ENCODE measurements at regions not wholly inside any gene's neighbourhood (a gene's known extent, or its start where the extent isn't known, plus 50 kb on each side); places are given as distances from the start of the nearest gene placed in this dataset.

DNA sequence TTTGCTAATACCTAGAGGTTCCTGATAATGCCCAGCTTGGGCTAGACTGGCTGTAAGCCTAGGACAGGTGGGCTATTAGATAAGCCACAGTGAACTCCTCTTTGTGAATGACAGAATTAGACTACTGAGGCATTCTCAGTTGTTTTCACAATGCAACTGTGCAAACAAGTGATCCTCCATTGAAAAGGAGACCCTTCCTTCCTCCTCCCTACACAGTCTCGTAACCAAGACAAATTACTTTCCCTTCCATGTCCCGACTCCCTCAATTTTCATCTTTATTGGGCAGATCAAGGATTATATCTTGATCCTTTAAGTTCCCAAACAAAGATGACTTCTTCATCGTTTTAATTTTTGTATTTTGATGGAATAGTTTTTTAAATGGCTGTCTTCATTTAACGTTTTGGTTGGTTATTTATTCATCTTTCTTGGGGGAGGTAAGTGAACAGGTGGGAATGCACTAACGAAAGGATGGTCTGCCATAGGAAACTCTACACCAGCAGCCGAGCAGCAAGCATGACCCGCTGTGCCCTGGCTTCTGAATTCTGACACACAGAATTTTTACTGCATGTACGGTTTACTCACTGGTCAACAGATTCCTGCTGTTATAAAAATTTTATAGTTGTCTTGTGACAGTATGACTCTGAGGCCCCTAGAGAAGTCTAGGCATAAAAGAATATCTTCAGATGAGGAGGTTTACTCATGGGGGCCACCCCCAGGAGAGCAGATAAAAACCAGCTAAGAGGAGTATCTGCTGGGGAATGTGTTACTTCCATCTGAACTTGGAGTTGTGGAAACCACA is 137.5 kb upstream of the TUT7 start:
- Histone ChIP-seq H3K27ac (ENCODE audit: low read length) (no peak overlapping the region), H3K4me3 (ENCODE audit: low read length) (no peak overlapping the region), H3K4me2 (ENCODE audit: low read length) (no peak overlapping the region), H3F3A (ENCODE audit: low read length, unreplicated experiment) (no peaks in the 10 kb centered on the region), H3K79me2 (ENCODE audit: low read length) (no peaks in the 10 kb centered on the region), H3K9me3 (ENCODE audit: low read length) (no peaks in the 10 kb centered on the region), H4K20me1 (ENCODE audit: low read length) (no peaks in the 10 kb centered on the region), H3K9ac (ENCODE audit: low read length) (no peak overlapping the region), H3K4me1 (ENCODE audit: insufficient read depth, low read length) (no peaks in the 10 kb centered on the region), H3K36me3 (ENCODE audit: low read depth, low read length) (no peaks in the 10 kb centered on the region), H3K27me3 (ENCODE audit: low read length) (no peaks in the 10 kb centered on the region; the same call in 1 of the 2 replicates), H2AFZ (ENCODE audit: low read length) (no peak overlapping the region), H3K9me2 (replicated peaks; ENCODE audit: low read length) (no peaks in the 10 kb centered on the region)
- no TSS peak for BruUV-seq (replicated peaks)
- TF ChIP-seq, protein P1, sequence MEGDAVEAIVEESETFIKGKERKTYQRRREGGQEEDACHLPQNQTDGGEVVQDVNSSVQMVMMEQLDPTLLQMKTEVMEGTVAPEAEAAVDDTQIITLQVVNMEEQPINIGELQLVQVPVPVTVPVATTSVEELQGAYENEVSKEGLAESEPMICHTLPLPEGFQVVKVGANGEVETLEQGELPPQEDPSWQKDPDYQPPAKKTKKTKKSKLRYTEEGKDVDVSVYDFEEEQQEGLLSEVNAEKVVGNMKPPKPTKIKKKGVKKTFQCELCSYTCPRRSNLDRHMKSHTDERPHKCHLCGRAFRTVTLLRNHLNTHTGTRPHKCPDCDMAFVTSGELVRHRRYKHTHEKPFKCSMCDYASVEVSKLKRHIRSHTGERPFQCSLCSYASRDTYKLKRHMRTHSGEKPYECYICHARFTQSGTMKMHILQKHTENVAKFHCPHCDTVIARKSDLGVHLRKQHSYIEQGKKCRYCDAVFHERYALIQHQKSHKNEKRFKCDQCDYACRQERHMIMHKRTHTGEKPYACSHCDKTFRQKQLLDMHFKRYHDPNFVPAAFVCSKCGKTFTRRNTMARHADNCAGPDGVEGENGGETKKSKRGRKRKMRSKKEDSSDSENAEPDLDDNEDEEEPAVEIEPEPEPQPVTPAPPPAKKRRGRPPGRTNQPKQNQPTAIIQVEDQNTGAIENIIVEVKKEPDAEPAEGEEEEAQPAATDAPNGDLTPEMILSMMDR (conservative IDR thresholded peaks at IDR 0.05; ENCODE audit: low read depth, low read length): no peak
- TF ChIP-seq EZH2phosphoT487 (IDR thresholded peaks at IDR 0.05; ENCODE audit: borderline replicate concordance, low read length): no peak
- no peak for TF ChIP-seq EZH2 (IDR thresholded peaks at IDR 0.05; ENCODE audit: low read length, unreplicated experiment)
- intact Hi-C loops (cut with micrococcal nuclease): no loop called here
- ChIA-PET CTCF (no interaction called here), POLR2A (ENCODE audit: unreplicated experiment) (no interaction called here)
- DNase-seq: no peak
- ATAC-seq: no peak

- no peaks in the 10 kb centered on the region for H3K79me2 ChIP-seq (ENCODE audit: low read length)
- H3K4me1 ChIP-seq (ENCODE audit: insufficient read depth, low read length): no peaks in the 10 kb centered on the region
- no peak overlapping the region for H3K9ac ChIP-seq (ENCODE audit: low read length)
- no TSS peak for BruUV-seq (replicated peaks)
- no peak overlapping the region for H2AFZ ChIP-seq (ENCODE audit: low read length)
- no peaks in the 10 kb centered on the region for H4K20me1 ChIP-seq (ENCODE audit: low read length)
- H3K4me3 ChIP-seq (ENCODE audit: low read length): no peak overlapping the region
- no peaks in the 10 kb centered on the region for H3K9me2 ChIP-seq (replicated peaks; ENCODE audit: low read length)
- ChIA-PET POLR2A (ENCODE audit: unreplicated experiment) (no interaction called here), CTCF (no interaction called here)
- H3F3A ChIP-seq (ENCODE audit: low read length, unreplicated experiment): no peaks in the 10 kb centered on the region
- H3K27ac ChIP-seq (ENCODE audit: low read length): no peak overlapping the region
- no peak for TF ChIP-seq EZH2phosphoT487 (IDR thresholded peaks at IDR 0.05; ENCODE audit: borderline replicate concordance, low read length)
- TF ChIP-seq, protein P1 (conservative IDR thresholded peaks at IDR 0.05; ENCODE audit: low read depth, low read length): no peak
- intact Hi-C loops (cut with micrococcal nuclease): no loop called here
- H3K27me3 ChIP-seq (ENCODE audit: low read length): no peaks in the 10 kb centered on the region; the same call in 1 of the 2 replicates
- H3K36me3 ChIP-seq (ENCODE audit: low read depth, low read length): no peaks in the 10 kb centered on the region
- H3K9me3 ChIP-seq (ENCODE audit: low read length): no peaks in the 10 kb centered on the region
- no peak for DNase-seq
- H3K4me2 ChIP-seq (ENCODE audit: low read length): no peak overlapping the region
- no peak for ATAC-seq
Observed at GRCh38 chr9:86488794-86489193, 134.6 kb upstream of the TUT7 start.

DNA sequence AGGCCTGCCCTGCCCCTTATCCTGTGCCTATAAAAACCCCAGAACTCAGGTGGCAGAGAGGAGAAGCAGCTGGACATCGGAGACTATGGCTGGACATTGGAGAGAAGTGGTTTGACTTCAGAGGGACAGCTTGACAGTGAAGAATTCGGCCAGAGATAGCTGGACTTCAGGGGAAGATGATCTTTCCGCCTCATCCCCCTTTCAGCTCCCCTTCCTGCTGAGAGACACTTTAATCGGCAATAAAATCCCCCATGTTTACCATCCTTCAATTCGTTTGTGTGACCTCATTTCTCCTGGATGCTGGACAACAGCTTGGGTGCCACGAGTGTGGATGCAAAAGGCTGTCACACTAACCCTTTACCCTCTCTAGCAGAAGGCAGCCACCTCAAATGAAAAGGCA is 134.1 kb upstream of the TUT7 start:
- POLR2A ChIA-PET (ENCODE audit: unreplicated experiment): no interaction called here
- TF ChIP-seq, protein P1 (conservative IDR thresholded peaks at IDR 0.05; ENCODE audit: low read depth, low read length): no peak
- TF ChIP-seq EZH2phosphoT487 (IDR thresholded peaks at IDR 0.05; ENCODE audit: borderline replicate concordance, low read length) (no peak), EZH2 (IDR thresholded peaks at IDR 0.05; ENCODE audit: low read length, unreplicated experiment) (no peak)
- CTCF ChIA-PET: no interaction called here
- Histone ChIP-seq H3K4me2 (ENCODE audit: low read length) (no peak overlapping the region), H3F3A (ENCODE audit: low read length, unreplicated experiment) (no peaks in the 10 kb centered on the region), H3K36me3 (ENCODE audit: low read depth, low read length) (no peaks in the 10 kb centered on the region), H2AFZ (ENCODE audit: low read length) (no peak overlapping the region), H3K9ac (ENCODE audit: low read length) (no peak overlapping the region), H4K20me1 (ENCODE audit: low read length) (no peaks in the 10 kb centered on the region), H3K27me3 (ENCODE audit: low read length) (no peaks in the 10 kb centered on the region; the same call in 1 of the 2 replicates), H3K4me1 (ENCODE audit: insufficient read depth, low read length) (no peaks in the 10 kb centered on the region), H3K4me3 (ENCODE audit: low read length) (no peak overlapping the region), H3K9me3 (ENCODE audit: low read length) (no peaks in the 10 kb centered on the region), H3K9me2 (replicated peaks; ENCODE audit: low read length) (no peaks in the 10 kb centered on the region), H3K27ac (ENCODE audit: low read length) (no peak overlapping the region), H3K79me2 (ENCODE audit: low read length) (no peaks in the 10 kb centered on the region)
- DNase-seq (no peak), ATAC-seq (no peak)
- no TSS peak for BruUV-seq (replicated peaks)
- intact Hi-C loops (cut with micrococcal nuclease): no loop called here

Measured in PC-3 (cell line).